GM12872 (cell line): ENCODE measurements at regions not wholly inside any gene's neighbourhood (a gene's known extent, or its start where the extent isn't known, plus 50 kb on each side); places are given as distances from the start of the nearest gene placed in this dataset.

Source experiments
- TF ChIP-seq, protein P1 (sequence below): IDR thresholded peaks from 3 replicates; pipeline ENCODE4 v1.5.1; 2011; ENCODE audit warnings: low read depth, mild to moderate bottlenecking, low read length, moderate library complexity; ENCODE audit not compliant: insufficient read depth

DNA sequence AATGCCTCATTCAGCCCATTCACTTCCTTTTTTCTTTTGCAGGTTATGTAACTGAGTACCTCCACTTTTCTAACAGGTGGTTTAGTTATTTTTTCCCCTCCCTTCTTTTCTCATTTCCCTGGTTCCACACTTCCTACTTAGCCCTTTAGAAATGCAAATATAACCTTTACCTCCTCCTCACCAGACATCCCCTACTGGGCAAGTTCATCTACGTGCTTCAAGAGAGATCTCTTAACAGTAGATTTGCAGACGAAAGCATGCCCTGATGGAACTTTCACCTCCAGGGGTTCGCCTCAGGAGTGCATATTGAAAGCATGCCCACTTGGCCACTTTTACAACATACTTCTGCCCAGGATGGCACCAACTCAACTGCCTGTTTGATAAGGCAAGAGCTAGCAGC is 314.1 kb upstream of the LRRC3B start:
- TF ChIP-seq, protein P1, sequence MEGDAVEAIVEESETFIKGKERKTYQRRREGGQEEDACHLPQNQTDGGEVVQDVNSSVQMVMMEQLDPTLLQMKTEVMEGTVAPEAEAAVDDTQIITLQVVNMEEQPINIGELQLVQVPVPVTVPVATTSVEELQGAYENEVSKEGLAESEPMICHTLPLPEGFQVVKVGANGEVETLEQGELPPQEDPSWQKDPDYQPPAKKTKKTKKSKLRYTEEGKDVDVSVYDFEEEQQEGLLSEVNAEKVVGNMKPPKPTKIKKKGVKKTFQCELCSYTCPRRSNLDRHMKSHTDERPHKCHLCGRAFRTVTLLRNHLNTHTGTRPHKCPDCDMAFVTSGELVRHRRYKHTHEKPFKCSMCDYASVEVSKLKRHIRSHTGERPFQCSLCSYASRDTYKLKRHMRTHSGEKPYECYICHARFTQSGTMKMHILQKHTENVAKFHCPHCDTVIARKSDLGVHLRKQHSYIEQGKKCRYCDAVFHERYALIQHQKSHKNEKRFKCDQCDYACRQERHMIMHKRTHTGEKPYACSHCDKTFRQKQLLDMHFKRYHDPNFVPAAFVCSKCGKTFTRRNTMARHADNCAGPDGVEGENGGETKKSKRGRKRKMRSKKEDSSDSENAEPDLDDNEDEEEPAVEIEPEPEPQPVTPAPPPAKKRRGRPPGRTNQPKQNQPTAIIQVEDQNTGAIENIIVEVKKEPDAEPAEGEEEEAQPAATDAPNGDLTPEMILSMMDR: no peak

DNA sequence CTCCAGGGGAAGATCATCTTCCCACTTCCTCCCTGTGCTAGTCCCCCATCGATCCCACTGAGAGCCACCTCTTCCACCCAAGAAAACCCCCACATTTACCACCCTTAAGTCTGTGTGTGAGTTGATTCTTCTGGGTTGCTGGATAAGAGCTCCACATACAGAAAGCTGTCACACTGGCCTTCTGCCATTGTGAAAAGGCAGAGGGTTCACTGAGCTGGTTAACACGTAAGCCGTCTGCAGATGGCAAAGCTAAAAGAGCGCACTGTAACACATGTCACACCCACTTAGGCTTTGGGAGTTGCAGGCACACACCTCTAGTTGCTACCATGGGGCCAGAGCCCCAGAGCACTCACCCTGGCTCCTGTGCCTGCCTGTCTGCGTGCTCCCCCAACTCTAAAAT is 309.8 kb upstream of the LRRC3B start:
- TF ChIP-seq, protein P1: no peak

DNA sequence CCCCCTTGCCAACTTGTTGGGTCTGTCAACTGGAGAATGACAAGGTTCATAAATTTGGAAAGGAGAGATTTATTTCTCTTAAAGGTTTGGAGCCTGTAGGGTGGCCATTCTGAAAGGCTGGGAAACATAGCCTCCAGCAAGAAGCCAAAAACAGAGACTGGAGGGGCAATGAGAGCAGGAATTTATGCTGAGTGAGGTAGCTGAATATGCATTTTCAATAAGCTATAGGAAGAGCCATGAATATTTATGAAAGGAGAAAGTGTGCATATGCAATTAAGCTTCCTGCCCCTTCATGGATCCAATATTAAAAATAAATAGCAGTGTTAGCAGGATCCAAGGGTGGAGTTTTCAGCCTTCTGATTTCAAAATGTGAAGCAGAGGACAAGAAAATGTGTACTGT is 306.1 kb upstream of the LRRC3B start:
- TF ChIP-seq, protein P1: no peak

DNA sequence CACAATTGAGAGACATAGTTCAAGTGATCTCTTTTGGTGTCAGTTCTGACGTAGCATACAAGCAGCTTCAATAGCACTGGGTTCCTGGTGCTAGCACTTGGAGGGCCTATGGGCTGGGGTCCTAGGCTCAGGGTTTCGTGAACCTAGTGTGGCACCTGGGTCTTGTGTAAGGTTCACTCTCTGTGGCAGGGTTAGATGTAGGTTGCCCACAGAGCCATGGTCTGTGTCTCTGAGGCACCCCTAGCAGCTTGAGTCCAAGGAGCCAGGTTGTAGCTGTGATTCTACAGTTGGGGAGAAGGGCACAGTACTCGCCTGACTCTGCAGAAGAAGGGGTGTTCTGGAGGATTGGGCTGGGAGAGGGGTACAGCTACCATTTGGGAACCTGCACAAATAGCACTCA is 282.6 kb upstream of the LRRC3B start:
- TF ChIP-seq, protein P1: no peak

DNA sequence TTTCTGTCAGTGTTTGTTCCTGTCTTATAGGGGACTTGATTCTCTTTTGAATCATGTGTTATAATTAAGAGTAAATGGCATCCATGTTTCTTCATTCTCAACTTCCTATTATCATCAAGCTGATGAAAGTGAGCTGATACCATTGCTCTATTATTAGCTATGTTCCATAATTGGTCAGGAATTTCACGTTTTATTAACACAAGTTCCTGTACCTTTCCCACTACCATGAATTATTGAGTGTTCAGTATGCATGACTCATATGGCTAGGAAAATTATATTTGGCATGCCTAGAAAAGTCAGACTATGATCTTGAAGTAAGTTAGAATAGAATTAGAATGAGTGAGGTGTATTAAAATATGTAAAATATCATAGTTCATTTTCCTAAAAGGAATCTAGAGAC is 278.9 kb upstream of the LRRC3B start:
- TF ChIP-seq, protein P1: no peak

DNA sequence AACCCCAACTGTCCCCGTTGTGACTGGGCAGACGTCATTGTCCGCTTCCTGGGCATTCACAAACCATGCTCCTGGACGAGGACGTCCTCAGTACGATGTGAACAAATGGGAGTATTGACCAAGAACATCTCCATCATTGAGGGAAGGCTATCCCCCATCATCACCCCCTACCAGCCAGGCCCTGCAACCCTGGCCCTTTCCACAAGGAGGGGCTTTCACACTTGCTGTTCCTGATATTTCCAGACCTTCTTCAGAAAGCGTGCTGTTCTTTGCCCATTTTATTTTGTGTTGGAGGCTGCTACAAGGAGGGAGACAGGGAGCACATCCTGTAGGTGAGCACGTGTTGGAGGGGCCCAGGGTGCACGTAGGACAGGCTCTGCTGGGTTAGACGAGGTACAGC is 277.0 kb upstream of the LRRC3B start:
- TF ChIP-seq, protein P1: no peak

DNA sequence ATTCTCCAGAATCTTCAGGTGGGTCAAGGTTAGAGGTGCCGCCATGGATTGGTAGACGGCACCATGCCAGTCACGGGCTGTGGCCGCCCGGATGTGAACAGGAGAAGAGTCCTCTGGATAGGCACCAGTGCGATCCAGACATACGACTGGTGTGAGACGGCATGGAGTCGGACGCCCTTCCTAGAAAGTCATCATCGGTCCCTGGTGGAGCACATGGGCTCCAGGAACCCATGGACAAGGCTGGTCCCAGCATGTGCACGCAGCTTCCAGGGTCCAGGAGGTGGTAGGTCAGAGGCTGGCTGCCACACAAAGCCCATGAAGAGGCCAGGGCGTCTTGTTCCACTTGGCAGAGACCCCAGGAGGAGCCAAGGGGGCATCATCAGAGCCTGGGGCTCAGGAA is 276.1 kb upstream of the LRRC3B start:
- TF ChIP-seq, protein P1: no peak

DNA sequence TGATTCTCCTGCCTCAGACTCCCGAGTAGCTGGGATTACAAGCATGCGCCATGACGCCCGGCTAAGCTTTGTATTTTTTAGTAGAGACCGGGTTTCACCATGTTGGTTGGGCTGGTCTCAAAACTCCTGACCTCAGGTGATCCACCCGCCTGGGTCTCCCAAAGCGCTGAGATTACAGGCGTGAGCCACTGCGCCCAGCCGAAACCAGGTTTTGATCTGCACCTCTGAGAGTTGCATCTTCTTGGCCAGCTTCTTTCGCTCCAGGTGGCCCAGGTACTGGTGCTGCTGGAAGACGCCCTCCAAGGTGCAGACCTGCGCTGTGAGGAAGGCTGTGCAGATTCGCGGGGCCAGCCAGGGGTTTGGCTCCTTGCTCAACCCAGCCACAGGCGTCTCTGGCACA is 275.4 kb upstream of the LRRC3B start:
- TF ChIP-seq, protein P1: no peak
